ENCODE measurements at regions not wholly inside any gene's neighbourhood (a gene's known extent, or its start where the extent isn't known, plus 50 kb on each side); places are given as distances from the start of the nearest gene placed in this dataset.

DNA sequence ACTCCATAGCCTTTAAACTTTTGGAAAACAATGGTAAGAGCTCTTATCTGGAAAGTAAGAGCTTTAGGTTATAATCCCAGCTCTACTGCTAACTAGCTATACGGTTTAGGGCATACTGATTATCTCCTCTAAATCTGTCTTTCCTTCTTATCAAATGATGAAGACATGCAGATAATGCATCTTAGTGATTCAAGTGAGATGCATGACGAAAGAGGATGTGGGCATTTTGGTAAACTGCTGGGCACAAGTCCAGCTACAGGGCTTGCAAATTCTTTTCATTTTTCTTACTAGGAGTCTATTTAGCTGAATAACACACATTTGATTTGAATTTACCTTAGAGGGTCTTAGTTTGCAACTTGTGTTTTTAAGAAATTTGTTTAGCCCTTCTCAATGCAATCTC lies 1604.8 kb upstream of the ZEB2 start:
- TF ChIP-seq, protein P1, sequence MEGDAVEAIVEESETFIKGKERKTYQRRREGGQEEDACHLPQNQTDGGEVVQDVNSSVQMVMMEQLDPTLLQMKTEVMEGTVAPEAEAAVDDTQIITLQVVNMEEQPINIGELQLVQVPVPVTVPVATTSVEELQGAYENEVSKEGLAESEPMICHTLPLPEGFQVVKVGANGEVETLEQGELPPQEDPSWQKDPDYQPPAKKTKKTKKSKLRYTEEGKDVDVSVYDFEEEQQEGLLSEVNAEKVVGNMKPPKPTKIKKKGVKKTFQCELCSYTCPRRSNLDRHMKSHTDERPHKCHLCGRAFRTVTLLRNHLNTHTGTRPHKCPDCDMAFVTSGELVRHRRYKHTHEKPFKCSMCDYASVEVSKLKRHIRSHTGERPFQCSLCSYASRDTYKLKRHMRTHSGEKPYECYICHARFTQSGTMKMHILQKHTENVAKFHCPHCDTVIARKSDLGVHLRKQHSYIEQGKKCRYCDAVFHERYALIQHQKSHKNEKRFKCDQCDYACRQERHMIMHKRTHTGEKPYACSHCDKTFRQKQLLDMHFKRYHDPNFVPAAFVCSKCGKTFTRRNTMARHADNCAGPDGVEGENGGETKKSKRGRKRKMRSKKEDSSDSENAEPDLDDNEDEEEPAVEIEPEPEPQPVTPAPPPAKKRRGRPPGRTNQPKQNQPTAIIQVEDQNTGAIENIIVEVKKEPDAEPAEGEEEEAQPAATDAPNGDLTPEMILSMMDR (IDR thresholded peaks at IDR 0.05): no peak
- no peak for TF ChIP-seq EP300 (IDR thresholded peaks at IDR 0.05)
